Colonic mucosa (tissue), 4 donors: ENCODE measurements at regions not wholly inside any gene's neighbourhood (a gene's known extent, or its start where the extent isn't known, plus 50 kb on each side); places are given as distances from the start of the nearest gene placed in this dataset.

ENCODE experiments used
- DNase-seq: peaks from one replicate; pipeline ENCODE4 v3.0.0-alpha.2; 2020
- H3K27ac ChIP-seq: fragments of 200-600 bp; one replicate; pipeline ENCODE4 v1.8.0; 2021
- H3K27me3 ChIP-seq: fragments of 200-600 bp; one replicate; pipeline ENCODE4 v1.8.0; 2021
- H3K36me3 ChIP-seq: fragments of 200-600 bp; one replicate; pipeline ENCODE4 v1.8.0; 2021
- H3K4me1 ChIP-seq: fragments of 200-600 bp; one replicate; pipeline ENCODE4 v1.8.0; 2021; ENCODE audit warnings: mild to moderate bottlenecking
- H3K4me3 ChIP-seq: fragments of 200-600 bp; one replicate; pipeline ENCODE4 v1.8.0; 2021
- H3K9ac ChIP-seq, 2 donors: one replicate each; pipeline ENCODE4 v1.7.0; 2013; ENCODE audit warnings: control low read depth in 2 of 2, low read depth in 2 of 2, low read length in 2 of 2
- H3K9me3 ChIP-seq: fragments of 200-600 bp; one replicate; pipeline ENCODE4 v1.8.0; 2021
- CTCF ChIP-seq: fragments of 200-600 bp; IDR thresholded peaks from one replicate; pipeline ENCODE4 v1.8.0; 2022; ENCODE audit warnings: antibody characterized with exemption, mild to moderate bottlenecking
- intact Hi-C: fragments of 100-400 bp; cut with DNase I; formaldehyde crosslinking; loops from one replicate; pipeline ENCODE4 v1.14.1; 2022
- donor health status: healthy.
- donor health status: DM: no; HTN: no; CAD: no.
- donor health status: DM: no; HTN: no; CAD: no.

- Histone ChIP-seq H3K4me1 (no peaks in the 10 kb centered on the region), H3K36me3 (no peaks in the 10 kb centered on the region), H3K9me3 (no peaks in the 10 kb centered on the region), H3K27ac (no peak overlapping the region), H3K9ac (no peak overlapping the region), H3K4me3 (no peak overlapping the region), H3K27me3 (no peaks in the 10 kb centered on the region)
- TF ChIP-seq CTCF, result no peak
- no peak for DNase-seq
- intact Hi-C loops, result no loop called here
These were observed 141.8 kb downstream of the RNF152 start for GRCh38 chr18:61750840-61751668.

GRCh38 chr18:61749546-61749945, 143.3 kb downstream of the RNF152 start:
- no peak overlapping the region for H3K9ac ChIP-seq
- no peak for DNase-seq
- TF ChIP-seq CTCF, result no peak
- H3K9me3 ChIP-seq, result no peaks in the 10 kb centered on the region
- no peaks in the 10 kb centered on the region for H3K27me3 ChIP-seq
- no peak overlapping the region for H3K4me3 ChIP-seq
- intact Hi-C loops, result no loop called here
- H3K27ac ChIP-seq, result no peak overlapping the region
- no peaks in the 10 kb centered on the region for H3K4me1 ChIP-seq
- H3K36me3 ChIP-seq, result no peaks in the 10 kb centered on the region

GRCh38 chr18:61749031-61749430, 143.8 kb downstream of the RNF152 start:
- Histone ChIP-seq H3K9ac (no peak overlapping the region), H3K9me3 (no peaks in the 10 kb centered on the region), H3K4me3 (no peak overlapping the region), H3K36me3 (no peaks in the 10 kb centered on the region), H3K27me3 (no peaks in the 10 kb centered on the region), H3K4me1 (no peaks in the 10 kb centered on the region), H3K27ac (no peak overlapping the region)
- TF ChIP-seq CTCF, result no peak
- intact Hi-C loops, result no loop called here
- no peak for DNase-seq

GRCh38 chr18:61748004-61748403, 144.8 kb downstream of the RNF152 start:
- intact Hi-C loops, result no loop called here
- Histone ChIP-seq H3K4me1 (no peaks in the 10 kb centered on the region), H3K9me3 (no peaks in the 10 kb centered on the region), H3K36me3 (no peaks in the 10 kb centered on the region), H3K9ac (no peak overlapping the region), H3K27me3 (no peaks in the 10 kb centered on the region), H3K4me3 (no peak overlapping the region), H3K27ac (no peak overlapping the region)
- TF ChIP-seq CTCF, result no peak
- DNase-seq, result no peak

- intact Hi-C loops, result no loop called here
These were observed 148.9 kb downstream of the RNF152 start for GRCh38 chr18:61743775-61744531.

More at GRCh38 chr18:61743775-61744531, 148.9 kb downstream of the RNF152 start:
- H3K9me3 ChIP-seq, result no peaks in the 10 kb centered on the region
- H3K4me1 ChIP-seq, result no peaks in the 10 kb centered on the region
- no peak overlapping the region for H3K27ac ChIP-seq
- no peaks in the 10 kb centered on the region for H3K27me3 ChIP-seq
- H3K36me3 ChIP-seq, result no peaks in the 10 kb centered on the region
- DNase-seq, result no peak
- TF ChIP-seq CTCF, result no peak
- H3K9ac ChIP-seq, result no peak overlapping the region
- H3K4me3 ChIP-seq, result no peak overlapping the region
